DOHH2 (cell line): ENCODE measurements at regions not wholly inside any gene's neighbourhood (a gene's known extent, or its start where the extent isn't known, plus 50 kb on each side); places are given as distances from the start of the nearest gene placed in this dataset.
"Not testable (repeated sequence)": the region's sequence is repeated elsewhere in the genome, so short reads cannot be mapped to it uniquely, and the experiment has no call there.

Experiments used
- H3F3A ChIP-seq: fragments of 200-600 bp; sonication (generic), shearing (Covaris generic); 2 replicates; pipeline ENCODE4 v1.6.0; 2016; ENCODE audit warnings: antibody characterized with exemption, mild to moderate bottlenecking; ENCODE audit not compliant: control insufficient read depth, insufficient read depth
- H3K27ac ChIP-seq: fragments of 200-600 bp; sonication (generic); 2 replicates; pipeline ENCODE4 v1.5.1; 2014; ENCODE audit warnings: low read depth, mild to moderate bottlenecking, low read length, moderate library complexity
- H3K27me3 ChIP-seq: fragments of 200-600 bp; sonication (generic); 2 replicates; pipeline ENCODE4 v1.6.1; 2014; ENCODE audit warnings: mild to moderate bottlenecking, low read length, mixed read lengths; ENCODE audit not compliant: control insufficient read depth
- H3K36me3 ChIP-seq: fragments of 200-600 bp; sonication (generic); 2 replicates; pipeline ENCODE4 v1.6.1; 2014; ENCODE audit warnings: mild to moderate bottlenecking, low read length, moderate library complexity, mixed read lengths; ENCODE audit not compliant: control insufficient read depth
- H3K4me1 ChIP-seq: fragments of 200-600 bp; sonication (generic); 2 replicates; pipeline ENCODE4 v1.6.1; 2014; ENCODE audit warnings: mild to moderate bottlenecking, low read length, mixed read lengths; ENCODE audit not compliant: control insufficient read depth
- H3K4me2 ChIP-seq: fragments of 200-600 bp; sonication (generic); 2 replicates; pipeline ENCODE4 v1.6.0; 2014; ENCODE audit warnings: mild to moderate bottlenecking, low read length, moderate library complexity
- H3K4me3 ChIP-seq: fragments of 200-600 bp; sonication (generic); 2 replicates; pipeline ENCODE4 v1.5.1; 2014; ENCODE audit warnings: mild to moderate bottlenecking, low read length, mixed read lengths
- H3K79me2 ChIP-seq: fragments of 200-600 bp; sonication (generic); 2 replicates; pipeline ENCODE4 v1.6.1; 2014; ENCODE audit warnings: mild to moderate bottlenecking, low read length, mixed read lengths; ENCODE audit not compliant: control insufficient read depth
- H3K9me2 ChIP-seq: fragments of 200-600 bp; sonication (generic); replicated peaks from 2 replicates; pipeline ENCODE4 v1.6.1; 2014; ENCODE audit warnings: mild to moderate bottlenecking, low read length, mixed read lengths; ENCODE audit not compliant: control insufficient read depth
- H3K9me3 ChIP-seq: fragments of 200-600 bp; sonication (generic); 2 replicates; pipeline ENCODE4 v1.6.1; 2014; ENCODE audit warnings: antibody characterized with exemption, low read length, mixed read lengths; ENCODE audit not compliant: control insufficient read depth, insufficient read depth
- H4K20me1 ChIP-seq: fragments of 200-600 bp; sonication (generic); 2 replicates; pipeline ENCODE4 v1.6.0; 2014; ENCODE audit warnings: low read depth, mild to moderate bottlenecking, antibody characterized with exemption, low read length, moderate library complexity; ENCODE audit not compliant: control insufficient read depth, insufficient read depth
- EZH2phosphoT487 ChIP-seq: fragments of 200-600 bp; sonication (generic); IDR thresholded peaks from 2 replicates; pipeline ENCODE4 v1.6.1; 2017; ENCODE audit warnings: borderline replicate concordance, mild to moderate bottlenecking, antibody characterized with exemption, low read length, moderate library complexity, mixed read lengths
- TF ChIP-seq, protein P1 (sequence below): fragments of 200-600 bp; sonication (generic); IDR thresholded peaks from one replicate; pipeline ENCODE4 v1.5.1; 2014; ENCODE audit warnings: antibody characterized with exemption, mild to moderate bottlenecking, low read depth, low read length; ENCODE audit not compliant: poor library complexity, severe bottlenecking

DNA sequence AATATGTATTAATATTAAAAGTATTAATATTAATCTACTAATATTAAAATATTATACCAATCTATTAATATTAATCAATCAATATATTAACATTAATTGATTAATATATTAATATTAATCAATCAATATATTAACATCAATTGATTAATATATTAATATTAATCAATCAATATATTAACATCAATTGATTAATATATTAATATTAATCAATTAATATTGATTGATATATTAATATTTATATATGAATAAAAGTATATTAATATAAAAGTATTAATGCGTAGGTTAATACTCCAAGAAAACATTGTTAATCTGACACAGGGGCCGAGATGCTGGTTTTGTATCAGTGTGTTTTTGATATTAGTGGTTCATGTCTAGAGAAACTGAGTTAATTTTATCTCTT, 1430.1 kb upstream of the SEL1L start:
- Histone ChIP-seq H4K20me1 (no peaks in the 10 kb centered on the region), H3K79me2 (no peaks in the 10 kb centered on the region), H3K4me3 (no peak overlapping the region), H3K9me2 (no peaks in the 10 kb centered on the region), H3K9me3 (no peaks in the 10 kb centered on the region), H3K27ac (no peak overlapping the region), H3K36me3 (no peaks in the 10 kb centered on the region), H3K27me3 (no peaks in the 10 kb centered on the region), H3F3A (no peaks in the 10 kb centered on the region), H3K4me1 (no peaks in the 10 kb centered on the region), H3K4me2 (no peak overlapping the region)
- TF ChIP-seq, protein P1, sequence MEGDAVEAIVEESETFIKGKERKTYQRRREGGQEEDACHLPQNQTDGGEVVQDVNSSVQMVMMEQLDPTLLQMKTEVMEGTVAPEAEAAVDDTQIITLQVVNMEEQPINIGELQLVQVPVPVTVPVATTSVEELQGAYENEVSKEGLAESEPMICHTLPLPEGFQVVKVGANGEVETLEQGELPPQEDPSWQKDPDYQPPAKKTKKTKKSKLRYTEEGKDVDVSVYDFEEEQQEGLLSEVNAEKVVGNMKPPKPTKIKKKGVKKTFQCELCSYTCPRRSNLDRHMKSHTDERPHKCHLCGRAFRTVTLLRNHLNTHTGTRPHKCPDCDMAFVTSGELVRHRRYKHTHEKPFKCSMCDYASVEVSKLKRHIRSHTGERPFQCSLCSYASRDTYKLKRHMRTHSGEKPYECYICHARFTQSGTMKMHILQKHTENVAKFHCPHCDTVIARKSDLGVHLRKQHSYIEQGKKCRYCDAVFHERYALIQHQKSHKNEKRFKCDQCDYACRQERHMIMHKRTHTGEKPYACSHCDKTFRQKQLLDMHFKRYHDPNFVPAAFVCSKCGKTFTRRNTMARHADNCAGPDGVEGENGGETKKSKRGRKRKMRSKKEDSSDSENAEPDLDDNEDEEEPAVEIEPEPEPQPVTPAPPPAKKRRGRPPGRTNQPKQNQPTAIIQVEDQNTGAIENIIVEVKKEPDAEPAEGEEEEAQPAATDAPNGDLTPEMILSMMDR: no peak
- no peak for TF ChIP-seq EZH2phosphoT487

DNA sequence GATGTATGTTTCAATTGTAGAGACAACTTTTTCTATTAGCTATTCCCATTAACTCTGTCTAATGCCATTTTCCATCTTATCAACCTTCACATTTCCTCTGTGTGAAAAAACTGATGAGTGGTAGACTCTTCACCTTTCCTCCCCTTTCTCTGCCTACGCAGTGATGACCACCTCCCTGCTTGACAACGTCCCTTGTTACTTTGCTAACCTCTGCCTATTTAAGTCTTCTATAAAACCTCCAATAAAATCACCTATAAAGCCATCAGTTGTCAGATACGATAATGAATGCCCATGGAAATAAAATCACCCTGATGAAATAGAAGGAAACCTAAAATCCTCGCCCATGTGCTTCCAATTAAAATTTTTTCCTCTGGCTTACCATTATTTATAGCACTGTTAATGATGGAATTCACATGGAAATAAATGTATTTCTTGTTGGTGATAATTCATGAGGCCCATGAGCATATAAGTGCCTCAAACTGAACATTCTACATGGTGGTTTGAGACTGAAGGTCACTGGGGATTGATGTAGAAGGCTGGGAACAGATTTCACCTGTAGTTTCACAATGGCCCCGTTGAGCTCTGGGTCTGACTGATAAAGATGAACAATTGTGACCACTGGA, 1454.0 kb upstream of the SEL1L start:
- H3K27ac ChIP-seq: no peak overlapping the region
- H3F3A ChIP-seq: no peaks in the 10 kb centered on the region
- H3K9me2 ChIP-seq: no peaks in the 10 kb centered on the region
- TF ChIP-seq, protein P1: no peak
- TF ChIP-seq EZH2phosphoT487: no peak
- no peaks in the 10 kb centered on the region for H4K20me1 ChIP-seq
- H3K36me3 ChIP-seq: no peaks in the 10 kb centered on the region
- no peaks in the 10 kb centered on the region for H3K4me1 ChIP-seq
- H3K4me3 ChIP-seq: no peak overlapping the region
- H3K9me3 ChIP-seq: no peaks in the 10 kb centered on the region
- H3K79me2 ChIP-seq: no peaks in the 10 kb centered on the region
- H3K4me2 ChIP-seq: no peak overlapping the region
- H3K27me3 ChIP-seq: no peaks in the 10 kb centered on the region

DNA sequence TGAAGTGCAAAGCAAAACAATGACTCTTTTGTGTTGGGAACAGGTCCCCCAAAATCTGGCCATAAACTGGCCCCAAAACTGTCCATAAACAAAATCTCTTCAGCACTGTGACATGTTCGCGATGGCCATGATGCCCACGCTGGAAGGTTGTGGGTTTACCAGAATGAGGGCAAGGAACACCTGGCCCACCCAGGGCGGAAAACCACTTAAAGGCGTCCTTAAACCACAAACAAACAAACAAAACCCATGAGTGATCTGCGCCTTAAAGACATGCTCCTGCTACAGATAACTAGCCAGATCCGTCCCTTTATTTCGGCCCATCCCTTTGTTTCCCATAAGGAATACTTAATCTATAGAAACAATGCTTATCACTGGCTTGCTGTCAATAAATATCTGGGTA, 1460.9 kb upstream of the SEL1L start:
- H3K4me1 ChIP-seq, H3K4me3 ChIP-seq, H3K79me2 ChIP-seq, H3K9me3 ChIP-seq, H3K36me3 ChIP-seq, H3K9me2 ChIP-seq, H4K20me1 ChIP-seq, H3K27ac ChIP-seq, H3K27me3 ChIP-seq, H3K4me2 ChIP-seq, H3F3A ChIP-seq: not testable (repeated sequence)

DNA sequence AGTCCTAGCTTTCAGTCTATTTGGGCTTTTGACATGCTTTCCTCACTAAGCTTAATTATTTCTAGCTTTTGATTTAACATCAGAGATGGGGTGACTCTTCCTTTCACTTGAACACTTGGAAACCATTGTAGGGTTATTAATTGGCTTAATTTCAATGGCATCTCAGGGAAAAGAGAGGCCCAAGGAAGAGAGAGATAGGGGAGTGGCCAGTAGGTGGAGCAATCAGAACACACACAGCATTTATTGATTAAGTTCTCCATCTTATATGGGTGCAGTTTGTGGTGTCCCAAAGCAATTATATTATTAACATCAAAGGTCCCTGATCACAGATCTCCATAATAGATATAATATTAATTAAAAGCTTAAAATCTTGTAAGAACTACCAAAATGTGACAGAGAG, 1466.1 kb upstream of the SEL1L start:
- no peak overlapping the region for H3K4me2 ChIP-seq
- TF ChIP-seq, protein P1: no peak
- TF ChIP-seq EZH2phosphoT487: no peak
- no peaks in the 10 kb centered on the region for H3F3A ChIP-seq
- no peak overlapping the region for H3K4me3 ChIP-seq
- H3K36me3 ChIP-seq: no peaks in the 10 kb centered on the region
- no peaks in the 10 kb centered on the region for H3K4me1 ChIP-seq
- no peaks in the 10 kb centered on the region for H3K79me2 ChIP-seq
- no peaks in the 10 kb centered on the region for H4K20me1 ChIP-seq
- no peak overlapping the region for H3K27ac ChIP-seq
- no peaks in the 10 kb centered on the region for H3K9me2 ChIP-seq
- H3K27me3 ChIP-seq: no peaks in the 10 kb centered on the region
- no peaks in the 10 kb centered on the region for H3K9me3 ChIP-seq
